ENCODE measurements at regions not wholly inside any gene's neighbourhood (a gene's known extent, or its start where the extent isn't known, plus 50 kb on each side); places are given as distances from the start of the nearest gene placed in this dataset.

- no peak for TF ChIP-seq POLR2A (IDR thresholded peaks at IDR 0.05)
- no peak for TF ChIP-seq CTCF (IDR thresholded peaks at IDR 0.05)
- TF ChIP-seq POLR2AphosphoS5 (IDR thresholded peaks at IDR 0.05): no peak
Observed at GRCh38 chr6:152874846-152875568, 107.8 kb downstream of the FBXO5 start.

Measured in transverse colon (tissue), 4 donors.